ENCODE measurements at regions not wholly inside any gene's neighbourhood (a gene's known extent, or its start where the extent isn't known, plus 50 kb on each side); places are given as distances from the start of the nearest gene placed in this dataset.

DNA sequence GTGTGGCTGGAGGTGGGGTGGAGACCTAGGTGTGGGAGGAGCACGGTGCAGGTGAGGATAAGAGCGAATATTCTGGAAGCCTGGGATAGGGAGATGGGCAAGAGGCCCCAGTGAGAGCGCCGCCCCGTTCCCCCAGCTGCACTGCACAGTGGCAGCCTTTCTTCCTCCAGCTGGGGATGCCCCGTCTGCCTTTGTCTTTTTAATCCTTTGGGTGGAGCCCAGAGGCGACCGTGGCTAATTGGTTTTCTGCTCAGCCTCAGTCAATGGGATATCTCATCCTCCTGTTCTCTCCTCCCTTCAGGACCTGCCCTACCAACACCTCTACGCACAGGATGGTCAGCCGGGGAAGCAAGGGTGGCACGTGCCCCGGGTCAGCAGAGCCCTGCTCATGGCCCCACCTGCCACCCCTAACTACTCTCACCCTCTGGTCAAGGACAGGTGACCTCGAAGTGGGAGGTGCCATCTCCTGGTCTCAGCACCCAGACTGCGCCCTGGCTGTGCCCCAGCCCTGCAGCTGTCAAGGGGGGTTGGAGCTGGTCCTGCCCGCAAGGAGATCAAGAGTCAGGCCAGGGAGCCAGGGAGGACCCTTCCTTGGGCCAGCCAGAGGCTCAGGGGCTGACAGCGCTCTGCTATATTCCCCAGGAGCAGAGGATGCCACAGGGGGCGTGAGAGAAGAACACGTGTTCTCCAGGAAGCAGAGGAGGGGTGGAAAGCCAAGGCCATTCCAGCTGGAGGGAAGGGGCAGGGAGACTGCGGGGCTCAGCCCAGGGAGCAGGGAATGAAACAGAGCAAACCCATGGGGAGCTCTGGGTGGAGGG is 64.0 kb downstream of the ADRA2C start:
- Histone ChIP-seq H3K27ac (no peak overlapping the region), H3K27me3 (peaks cover 0 to 26% of the 10 kb centered on the region in 2 donors), H3K4me1 (peaks cover 0 to 19% (median 18%) of the 10 kb centered on the region in 4 donors), H3K4me3 (no peak overlapping the region), H3K36me3 (no peaks in the 10 kb centered on the region), H3K9me3 (no peaks in the 10 kb centered on the region)
- TF ChIP-seq, protein P1, sequence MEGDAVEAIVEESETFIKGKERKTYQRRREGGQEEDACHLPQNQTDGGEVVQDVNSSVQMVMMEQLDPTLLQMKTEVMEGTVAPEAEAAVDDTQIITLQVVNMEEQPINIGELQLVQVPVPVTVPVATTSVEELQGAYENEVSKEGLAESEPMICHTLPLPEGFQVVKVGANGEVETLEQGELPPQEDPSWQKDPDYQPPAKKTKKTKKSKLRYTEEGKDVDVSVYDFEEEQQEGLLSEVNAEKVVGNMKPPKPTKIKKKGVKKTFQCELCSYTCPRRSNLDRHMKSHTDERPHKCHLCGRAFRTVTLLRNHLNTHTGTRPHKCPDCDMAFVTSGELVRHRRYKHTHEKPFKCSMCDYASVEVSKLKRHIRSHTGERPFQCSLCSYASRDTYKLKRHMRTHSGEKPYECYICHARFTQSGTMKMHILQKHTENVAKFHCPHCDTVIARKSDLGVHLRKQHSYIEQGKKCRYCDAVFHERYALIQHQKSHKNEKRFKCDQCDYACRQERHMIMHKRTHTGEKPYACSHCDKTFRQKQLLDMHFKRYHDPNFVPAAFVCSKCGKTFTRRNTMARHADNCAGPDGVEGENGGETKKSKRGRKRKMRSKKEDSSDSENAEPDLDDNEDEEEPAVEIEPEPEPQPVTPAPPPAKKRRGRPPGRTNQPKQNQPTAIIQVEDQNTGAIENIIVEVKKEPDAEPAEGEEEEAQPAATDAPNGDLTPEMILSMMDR (IDR thresholded peaks at IDR 0.05): no peak
- intact Hi-C loops (cut with DNase I; ENCODE audit: low total_unique reads): no loop called here
- DNase-seq: no peak

DNA sequence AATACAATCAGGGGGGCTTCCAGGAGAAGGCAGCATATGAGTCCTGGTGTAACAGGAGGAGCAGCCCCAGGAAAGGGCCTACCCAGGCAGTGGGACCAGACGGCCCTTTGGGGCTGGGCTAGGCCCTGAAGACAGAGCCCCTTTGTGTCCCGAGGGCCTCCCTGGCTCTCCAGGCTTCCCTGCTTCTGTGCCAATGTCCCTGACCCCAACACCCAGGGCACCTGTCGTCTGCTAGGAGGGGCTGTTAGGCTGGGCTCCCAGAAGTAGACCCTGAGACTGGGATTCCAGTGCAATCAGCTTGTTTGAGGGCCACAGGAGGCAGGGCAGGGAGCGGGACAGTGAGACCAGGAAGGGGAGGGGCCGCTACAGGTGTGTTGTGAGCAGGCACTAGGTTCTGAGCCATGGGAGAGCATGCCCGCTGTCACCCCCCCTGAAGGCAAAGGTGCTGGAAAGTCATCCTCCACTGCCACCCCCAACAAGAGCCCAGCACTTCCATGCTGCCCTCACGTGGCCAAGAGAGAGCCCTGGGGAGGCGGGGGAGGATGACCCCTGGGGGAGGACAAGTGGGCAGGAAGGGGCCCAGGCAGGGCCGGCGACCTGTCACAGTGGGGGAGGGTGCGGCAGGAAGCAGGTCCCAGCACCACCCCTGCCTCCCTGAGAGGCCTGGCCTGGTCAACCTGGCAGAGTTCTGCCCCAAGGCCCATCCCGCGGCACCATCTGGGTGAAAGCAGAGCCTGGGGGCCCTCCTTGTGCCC is 64.8 kb downstream of the ADRA2C start:
- H3K27ac ChIP-seq: no peak overlapping the region
- no peak for DNase-seq
- intact Hi-C loops (cut with DNase I; ENCODE audit: low total_unique reads): no loop called here
- H3K4me3 ChIP-seq: no peak overlapping the region
- H3K27me3 ChIP-seq: peaks cover 0 to 33% of the 10 kb centered on the region in 2 donors
- no peaks in the 10 kb centered on the region for H3K36me3 ChIP-seq
- H3K4me1 ChIP-seq: peaks cover 0 to 19% (median 18%) of the 10 kb centered on the region in 4 donors
- TF ChIP-seq, protein P1 (IDR thresholded peaks at IDR 0.05): no peak
- H3K9me3 ChIP-seq: no peaks in the 10 kb centered on the region

DNA sequence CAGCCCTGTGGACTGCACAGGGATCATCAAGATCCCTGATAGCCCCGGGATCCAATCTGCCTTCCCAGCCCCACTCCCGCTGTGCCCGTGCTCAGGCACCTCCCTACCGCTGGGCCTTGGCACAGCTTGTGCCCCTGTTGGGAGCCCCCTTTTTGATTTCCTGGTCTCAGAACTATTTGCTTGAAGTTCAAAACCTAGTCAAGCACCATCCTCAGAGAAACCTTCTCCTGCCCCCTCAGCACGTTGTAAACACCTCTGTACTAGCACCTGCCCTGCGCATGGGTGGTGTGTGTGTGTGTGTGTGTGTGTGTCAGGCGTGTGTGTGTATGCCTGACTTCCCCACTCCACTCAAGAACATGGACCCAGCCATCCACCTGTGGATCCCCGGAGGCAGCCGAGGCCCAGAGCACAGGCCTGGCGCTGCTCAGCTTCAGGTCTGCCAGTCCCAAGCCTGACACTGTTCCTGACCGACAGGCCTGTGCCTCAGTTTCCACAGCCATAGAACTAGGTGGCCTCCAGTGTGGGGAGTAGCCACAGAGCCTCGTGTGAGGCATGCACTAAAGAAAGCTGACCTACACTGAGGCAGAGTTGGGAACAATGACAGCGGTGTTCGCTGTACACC is 65.5 kb downstream of the ADRA2C start:
- Histone ChIP-seq H3K27me3 (peaks cover 0 to 39% of the 10 kb centered on the region in 2 donors), H3K36me3 (no peaks in the 10 kb centered on the region), H3K4me3 (no peak overlapping the region), H3K4me1 (peaks cover 0 to 17% (median 16%) of the 10 kb centered on the region in 4 donors), H3K9me3 (no peaks in the 10 kb centered on the region), H3K27ac (no peak overlapping the region)
- intact Hi-C loops (cut with DNase I; ENCODE audit: low total_unique reads): no loop called here
- DNase-seq: no peak
- TF ChIP-seq, protein P1 (IDR thresholded peaks at IDR 0.05): no peak

DNA sequence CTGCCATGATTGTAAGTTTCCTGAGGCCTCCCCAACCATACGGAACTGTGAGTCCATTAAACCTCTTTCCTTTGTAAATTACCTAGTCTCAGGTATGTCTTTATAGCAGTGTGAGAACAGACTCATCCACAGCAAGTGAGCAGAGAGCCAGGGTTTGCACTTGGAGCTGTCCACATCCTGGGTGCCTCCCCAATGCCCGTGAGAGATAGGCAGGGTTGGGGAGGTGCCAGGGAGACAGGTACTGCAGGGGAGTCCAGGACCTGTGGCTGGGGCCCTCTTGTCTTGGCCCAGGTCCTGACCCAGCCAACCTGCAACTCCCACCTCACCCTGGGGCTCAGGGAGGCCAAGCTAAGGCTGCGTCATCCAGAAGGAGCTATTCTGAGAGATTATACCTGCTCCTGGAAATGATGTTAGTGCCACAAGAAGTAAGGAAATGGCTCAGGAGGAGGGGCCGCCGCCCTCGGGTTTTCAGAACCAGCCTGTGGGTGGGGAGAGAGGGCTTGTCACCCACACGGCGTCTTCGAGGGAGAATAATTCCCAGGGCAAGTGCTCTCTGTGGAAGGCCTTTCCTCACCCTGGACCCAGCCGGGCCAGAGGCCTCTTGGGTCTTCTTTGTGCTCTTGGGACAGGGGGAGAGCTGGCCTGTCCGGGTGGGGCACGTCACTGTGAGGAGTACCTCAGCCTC is 66.5 kb downstream of the ADRA2C start:
- Histone ChIP-seq H3K27ac (no peak overlapping the region), H3K27me3 (peaks cover 0 to 48% of the 10 kb centered on the region in 2 donors), H3K4me1 (peaks cover 0 to 7% (median 6%) of the 10 kb centered on the region in 4 donors), H3K36me3 (no peaks in the 10 kb centered on the region), H3K9me3 (no peaks in the 10 kb centered on the region), H3K4me3 (no peak overlapping the region)
- intact Hi-C loops (cut with DNase I; ENCODE audit: low total_unique reads): no loop called here
- TF ChIP-seq, protein P1 (IDR thresholded peaks at IDR 0.05): no peak
- no peak for DNase-seq

DNA sequence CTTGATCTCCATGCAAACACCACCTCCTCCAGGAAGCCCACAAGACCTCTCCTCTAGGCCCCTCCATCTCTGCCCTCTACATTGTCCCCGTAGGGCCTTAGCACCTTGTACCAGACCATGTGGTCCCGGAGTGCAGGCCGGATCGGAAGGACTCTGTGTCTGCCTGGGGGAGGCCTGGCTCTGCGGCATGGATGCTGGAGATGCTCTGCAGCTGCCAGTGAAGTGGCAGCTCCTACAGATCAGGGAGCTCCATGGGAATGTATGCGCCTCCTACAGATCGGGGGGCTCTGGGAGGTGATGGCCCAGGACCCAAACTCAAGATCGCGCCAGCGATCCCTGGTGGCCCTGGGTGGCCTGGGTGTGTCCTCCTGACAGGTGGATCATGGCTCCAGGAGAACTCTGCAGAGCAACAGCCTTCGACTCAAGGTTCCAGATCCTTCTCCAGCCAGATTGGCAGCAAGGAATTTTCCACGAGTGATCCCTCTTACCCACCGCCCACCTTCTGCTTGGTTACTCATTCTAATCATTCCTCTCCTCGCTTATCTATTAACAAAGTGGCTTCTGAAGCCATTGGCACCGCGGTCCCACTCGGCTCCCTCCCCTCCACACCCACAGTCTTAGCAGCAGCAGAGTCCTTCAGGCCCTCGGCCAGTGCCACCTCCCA is 67.3 kb downstream of the ADRA2C start:
- H3K36me3 ChIP-seq: no peaks in the 10 kb centered on the region
- no peaks in the 10 kb centered on the region for H3K9me3 ChIP-seq
- no peaks in the 10 kb centered on the region for H3K4me1 ChIP-seq
- DNase-seq: no peak
- H3K27me3 ChIP-seq: peaks cover 0 to 51% of the 10 kb centered on the region in 2 donors
- TF ChIP-seq, protein P1 (IDR thresholded peaks at IDR 0.05): no peak
- intact Hi-C loops (cut with DNase I; ENCODE audit: low total_unique reads): no loop called here
- H3K4me3 ChIP-seq: no peak overlapping the region
- H3K27ac ChIP-seq: no peak overlapping the region

Data from tibial artery (tissue), 4 donors.